GM19023 (cell line): ENCODE measurements at regions not wholly inside any gene's neighbourhood (a gene's known extent, or its start where the extent isn't known, plus 50 kb on each side); places are given as distances from the start of the nearest gene placed in this dataset.

ENCODE experiments used
- ATAC-seq: cut with Tn5 transposase; IDR thresholded peaks from one replicate; pipeline ENCODE4 v1.9.1; 2021; ENCODE audit warnings: mild to moderate bottlenecking, moderate library complexity; ENCODE audit not compliant: unreplicated experiment

- no peak for ATAC-seq
These were observed 162.5 kb downstream of the GASK1B start for GRCh38 chr4:158010361-158010760.

DNA sequence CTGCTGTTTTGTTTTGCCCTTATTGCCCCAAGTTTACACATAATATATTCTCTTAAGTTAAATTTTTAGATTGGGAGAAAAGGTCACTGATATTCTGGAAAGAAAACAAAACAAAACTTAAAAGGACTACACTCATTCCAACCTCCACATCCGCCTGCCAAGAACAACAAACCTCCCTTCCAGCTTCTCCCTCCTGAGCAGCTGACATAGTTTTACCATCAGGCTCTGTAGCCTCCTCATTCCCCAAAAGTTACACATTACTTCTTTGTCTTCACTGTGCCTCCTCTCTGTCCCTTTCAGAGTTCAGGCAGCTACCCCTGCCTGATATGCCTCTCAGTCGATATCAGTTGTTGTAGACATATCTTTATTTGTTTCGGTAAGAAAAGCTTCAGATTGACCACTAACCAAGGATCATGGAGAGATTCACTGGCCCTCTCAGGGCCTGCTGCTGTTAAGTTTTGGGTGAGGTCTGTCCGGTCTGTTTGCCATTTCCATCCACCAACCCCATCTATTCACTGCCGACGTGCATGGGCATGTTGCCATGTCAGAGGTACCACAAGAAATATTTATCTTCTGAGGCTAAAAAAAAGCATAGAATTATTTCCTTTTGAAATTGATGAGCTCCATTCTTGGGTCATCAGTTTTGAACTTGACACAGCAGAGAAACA, 164.1 kb downstream of the GASK1B start:
- no peak for ATAC-seq

- ATAC-seq: no peak
These were observed 165.3 kb downstream of the GASK1B start for GRCh38 chr4:158007566-158007965.

- ATAC-seq: no peak
These were observed 165.8 kb downstream of the GASK1B start for GRCh38 chr4:158006990-158007389.

- no peak for ATAC-seq
These were observed 167.8 kb downstream of the GASK1B start for GRCh38 chr4:158005021-158005420.

- no peak for ATAC-seq
These were observed 168.7 kb downstream of the GASK1B start for GRCh38 chr4:158004101-158004500.

GRCh38 chr4:158003212-158003611, 169.6 kb downstream of the GASK1B start:
- ATAC-seq: no peak

DNA sequence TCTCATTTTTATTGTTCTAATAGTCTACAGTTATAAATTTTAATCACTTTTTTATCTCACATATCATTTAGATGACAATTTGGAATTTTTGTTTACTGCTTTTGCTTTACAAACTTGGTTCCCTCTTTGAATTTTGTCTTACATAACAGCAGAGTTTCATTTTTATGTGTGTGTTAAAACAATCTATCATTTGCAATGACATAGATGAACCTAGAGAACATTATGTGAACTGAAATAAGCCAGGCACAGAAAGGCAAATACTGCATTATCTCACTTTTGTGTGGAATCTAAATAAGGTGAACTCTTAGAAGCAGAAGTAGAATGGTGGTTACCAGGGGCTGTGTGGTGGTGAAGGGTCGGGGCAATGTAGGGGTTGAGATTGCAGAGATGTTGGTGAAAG, 170.7 kb downstream of the GASK1B start:
- no peak for ATAC-seq

GRCh38 chr4:158001756-158002155, 171.1 kb downstream of the GASK1B start:
- ATAC-seq: no peak

- no peak for ATAC-seq
These were observed 173.1 kb downstream of the GASK1B start for GRCh38 chr4:157999723-158000122.

- ATAC-seq: no peak
These were observed 175.5 kb downstream of the GASK1B start for GRCh38 chr4:157997296-157997695.

GRCh38 chr4:157996061-157997028, 176.5 kb downstream of the GASK1B start:
- no peak for ATAC-seq

DNA sequence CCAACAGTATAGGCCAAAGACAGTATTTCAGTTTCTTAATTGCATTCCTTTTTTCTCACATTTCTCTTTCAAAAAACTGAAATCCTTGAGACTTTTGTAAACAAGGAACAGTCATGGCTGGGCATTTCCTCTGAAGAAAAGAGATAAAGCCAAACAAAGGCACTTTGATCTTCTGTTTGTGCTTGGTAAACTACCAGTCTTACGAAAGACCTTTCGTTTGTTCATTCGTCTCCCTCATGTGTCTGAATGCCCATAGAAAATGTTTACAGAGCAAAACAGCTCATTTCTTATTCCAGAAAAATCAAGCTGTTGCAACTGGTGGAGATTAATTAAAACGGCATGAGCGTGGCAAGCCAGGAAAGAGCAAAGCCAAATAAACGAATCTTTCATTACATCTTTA, 178.0 kb downstream of the GASK1B start:
- ATAC-seq: no peak

- no peak for ATAC-seq
These were observed 179.6 kb downstream of the GASK1B start for GRCh38 chr4:157992948-157993839.

DNA sequence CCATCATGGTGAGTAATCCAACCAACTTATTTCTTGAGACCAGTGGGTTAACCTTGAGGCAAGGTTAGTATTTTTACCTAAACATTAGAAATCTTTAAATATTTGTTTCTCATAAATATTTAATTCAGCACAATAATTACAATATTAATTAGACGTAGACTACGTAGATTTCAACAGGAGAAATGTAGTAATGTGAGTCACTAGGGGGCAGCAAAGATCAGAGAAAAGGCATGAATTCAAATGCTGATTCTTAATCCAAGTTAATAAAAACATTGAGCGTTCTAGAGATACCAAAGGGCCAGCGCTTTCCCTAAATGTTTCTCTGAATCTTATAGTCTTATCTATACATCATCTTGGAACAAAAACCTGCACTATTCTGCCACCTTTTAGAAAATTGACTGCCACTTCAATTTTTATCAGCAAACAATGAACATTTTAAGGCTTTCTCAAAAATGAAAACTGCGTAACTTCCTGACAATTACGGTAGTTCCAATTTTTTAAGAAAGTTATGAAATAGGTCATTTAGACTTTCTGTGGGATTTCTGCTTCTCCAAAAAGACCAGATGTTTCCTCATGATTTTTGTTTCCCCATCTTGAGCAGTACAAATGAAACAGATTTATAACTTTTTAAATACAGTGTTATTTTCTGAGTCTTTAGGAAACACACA, 180.7 kb downstream of the GASK1B start:
- ATAC-seq: no peak

DNA sequence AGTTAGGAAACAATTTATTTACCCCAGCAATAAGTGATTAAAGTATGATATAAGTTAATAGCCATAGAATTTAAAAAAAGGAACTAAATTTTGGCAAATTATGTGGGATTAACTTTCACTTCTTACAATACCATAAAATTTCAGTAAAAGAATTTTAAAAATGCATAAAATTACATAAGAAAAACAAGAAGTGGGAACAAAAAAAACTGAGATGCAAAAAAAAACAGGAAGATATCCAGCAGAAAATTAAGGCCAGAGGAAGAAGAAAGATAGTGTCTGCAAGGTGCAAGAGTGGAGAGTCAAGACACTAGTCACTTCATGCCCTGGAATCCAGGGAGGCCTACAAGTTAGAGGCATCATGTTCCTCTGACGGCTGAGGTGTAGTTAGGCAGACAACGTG, 184.2 kb downstream of the GASK1B start:
- no peak for ATAC-seq

DNA sequence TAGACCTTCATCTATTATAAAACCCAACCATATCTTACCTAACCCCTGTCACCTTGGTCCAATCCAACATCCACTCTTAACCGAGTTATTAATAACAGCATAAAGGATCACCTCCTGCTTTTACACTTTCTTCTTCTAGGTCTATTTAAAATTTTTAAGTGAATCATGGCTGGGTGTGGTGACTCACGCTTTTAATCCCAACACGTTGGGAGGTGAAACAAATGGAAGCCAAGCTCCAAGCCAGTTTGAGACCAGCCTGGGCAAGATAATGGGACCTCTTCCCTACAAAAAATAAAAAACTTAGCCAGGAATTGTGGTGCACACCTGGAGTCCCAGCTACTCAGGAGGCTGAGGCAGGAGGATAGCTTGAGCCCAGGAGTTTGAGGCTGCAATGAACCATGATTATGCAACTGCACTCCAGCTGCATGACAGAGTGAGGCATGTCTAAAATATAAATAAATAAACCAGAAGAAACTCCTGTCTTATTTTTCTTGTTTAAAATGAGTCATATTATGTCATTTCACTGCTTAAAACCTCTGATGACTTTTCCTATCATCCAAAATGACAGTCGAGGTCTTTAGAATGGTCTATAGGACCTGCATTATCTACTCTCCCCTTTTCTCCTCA, 188.4 kb downstream of the GASK1B start:
- no peak for ATAC-seq

DNA sequence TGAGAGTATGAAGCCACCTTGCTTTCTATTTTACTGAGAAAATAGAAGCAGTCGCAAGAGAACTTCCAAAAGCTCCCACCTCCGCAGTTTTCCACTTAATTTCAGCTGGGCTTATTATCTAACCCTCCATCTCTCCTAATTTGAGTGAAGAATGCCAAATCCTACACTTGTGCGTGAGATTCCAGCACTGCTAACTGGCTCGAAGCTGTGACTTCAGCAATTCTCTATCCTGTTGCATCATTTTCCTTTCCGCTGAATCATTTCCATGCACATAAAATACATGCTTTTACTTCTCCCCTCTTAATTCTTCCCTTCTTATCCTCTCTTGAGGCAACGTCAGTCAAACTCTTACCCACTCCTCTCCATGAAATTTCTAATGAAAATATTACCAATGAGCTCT, 189.5 kb downstream of the GASK1B start:
- no peak for ATAC-seq

- ATAC-seq: no peak
These were observed 192.7 kb downstream of the GASK1B start for GRCh38 chr4:157980158-157980557.

DNA sequence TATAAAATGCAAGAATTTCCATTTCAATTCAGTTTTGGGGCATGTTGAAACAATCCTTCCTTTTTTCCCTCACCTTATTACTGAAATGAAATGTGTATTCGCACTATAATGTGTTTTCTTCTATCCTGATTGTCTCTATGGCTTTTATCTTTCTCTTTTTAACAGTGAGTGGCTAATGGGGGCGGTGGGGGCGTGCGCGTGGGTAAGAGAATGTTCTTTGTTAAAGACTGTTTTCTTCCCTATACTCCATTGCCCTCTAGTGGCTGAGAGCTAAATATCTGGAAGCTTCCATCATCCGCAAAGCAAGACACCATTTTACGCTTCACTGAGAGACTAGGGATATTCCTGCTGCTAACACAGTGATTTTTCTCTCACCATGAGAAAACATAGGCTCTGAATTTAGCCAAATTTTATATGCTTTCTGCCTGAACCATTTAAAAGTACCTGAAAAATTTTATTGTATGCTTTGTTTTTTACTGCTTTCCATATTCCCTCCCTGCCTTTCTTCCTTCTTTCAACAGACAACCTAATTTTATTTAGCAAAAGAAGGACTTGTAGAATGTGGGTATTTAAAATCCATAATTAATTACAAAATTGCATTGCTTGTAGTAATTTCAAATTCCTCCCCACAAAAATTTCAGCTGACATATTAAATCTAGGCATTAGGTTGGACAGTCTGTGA, 194.0 kb downstream of the GASK1B start:
- ATAC-seq: peak; percentile 91
